ENCODE measurements at regions not wholly inside any gene's neighbourhood (a gene's known extent, or its start where the extent isn't known, plus 50 kb on each side); places are given as distances from the start of the nearest gene placed in this dataset.

DNA sequence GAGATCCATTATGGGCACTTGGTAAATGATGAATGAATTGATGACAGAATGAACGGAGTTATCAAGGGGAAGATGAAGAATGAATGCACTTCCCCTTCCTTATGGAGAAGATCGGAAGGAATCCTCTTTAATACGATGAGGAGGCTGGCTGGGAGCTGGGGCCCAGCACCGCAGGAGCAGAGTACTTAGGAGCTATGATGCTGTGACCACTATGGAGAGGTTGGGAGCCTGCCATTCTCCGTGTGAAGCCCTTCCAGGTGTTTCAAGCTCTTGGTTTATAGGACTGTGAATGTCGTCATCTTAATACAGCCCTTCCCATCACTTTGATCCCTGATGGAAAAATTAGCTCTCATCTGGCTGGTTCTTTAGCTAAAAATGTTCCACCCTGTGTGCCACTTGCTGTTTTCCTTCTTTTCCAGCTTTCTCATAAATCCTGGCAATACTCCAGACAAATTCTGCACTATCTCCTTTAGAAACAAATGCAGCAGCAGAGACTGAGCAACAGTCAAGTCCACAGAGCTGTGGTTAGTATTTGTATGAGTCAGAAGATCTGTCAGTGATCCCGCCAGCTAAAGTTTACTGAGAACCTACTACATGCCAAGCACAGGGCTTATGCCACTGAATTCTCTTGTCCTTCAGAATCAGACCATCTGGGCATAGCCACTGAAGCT lies 263.1 kb upstream of the CRY1 start:
- Histone ChIP-seq H3F3A (ENCODE audit: low read length, unreplicated experiment) (no peaks in the 10 kb centered on the region), H3K9me2 (replicated peaks; ENCODE audit: low read length) (no peaks in the 10 kb centered on the region), H4K20me1 (ENCODE audit: low read length) (no peaks in the 10 kb centered on the region), H3K9ac (ENCODE audit: low read length) (no peak overlapping the region), H3K4me2 (ENCODE audit: low read length) (peak overlapping the region; percentile 12; the same call in 1 of the 2 replicates), H3K9me3 (ENCODE audit: low read length) (no peaks in the 10 kb centered on the region), H3K4me1 (ENCODE audit: insufficient read depth, low read length) (peaks cover 47% of the 10 kb centered on the region), H3K79me2 (ENCODE audit: low read length) (peaks cover 14% of the 10 kb centered on the region), H2AFZ (ENCODE audit: low read length) (no peak overlapping the region), H3K36me3 (ENCODE audit: low read depth, low read length) (no peaks in the 10 kb centered on the region), H3K27me3 (ENCODE audit: low read length) (no peaks in the 10 kb centered on the region), H3K27ac (ENCODE audit: low read length) (no peak overlapping the region), H3K4me3 (ENCODE audit: low read length) (no peak overlapping the region)
- intact Hi-C loops (cut with micrococcal nuclease): no loop called here
- ATAC-seq (no peak), DNase-seq (peak; percentile 86)
- ChIA-PET POLR2A (ENCODE audit: unreplicated experiment) (no interaction called here), CTCF (no interaction called here)
- no TSS peak for BruUV-seq (replicated peaks)
- TF ChIP-seq, protein P1, sequence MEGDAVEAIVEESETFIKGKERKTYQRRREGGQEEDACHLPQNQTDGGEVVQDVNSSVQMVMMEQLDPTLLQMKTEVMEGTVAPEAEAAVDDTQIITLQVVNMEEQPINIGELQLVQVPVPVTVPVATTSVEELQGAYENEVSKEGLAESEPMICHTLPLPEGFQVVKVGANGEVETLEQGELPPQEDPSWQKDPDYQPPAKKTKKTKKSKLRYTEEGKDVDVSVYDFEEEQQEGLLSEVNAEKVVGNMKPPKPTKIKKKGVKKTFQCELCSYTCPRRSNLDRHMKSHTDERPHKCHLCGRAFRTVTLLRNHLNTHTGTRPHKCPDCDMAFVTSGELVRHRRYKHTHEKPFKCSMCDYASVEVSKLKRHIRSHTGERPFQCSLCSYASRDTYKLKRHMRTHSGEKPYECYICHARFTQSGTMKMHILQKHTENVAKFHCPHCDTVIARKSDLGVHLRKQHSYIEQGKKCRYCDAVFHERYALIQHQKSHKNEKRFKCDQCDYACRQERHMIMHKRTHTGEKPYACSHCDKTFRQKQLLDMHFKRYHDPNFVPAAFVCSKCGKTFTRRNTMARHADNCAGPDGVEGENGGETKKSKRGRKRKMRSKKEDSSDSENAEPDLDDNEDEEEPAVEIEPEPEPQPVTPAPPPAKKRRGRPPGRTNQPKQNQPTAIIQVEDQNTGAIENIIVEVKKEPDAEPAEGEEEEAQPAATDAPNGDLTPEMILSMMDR (conservative IDR thresholded peaks at IDR 0.05; ENCODE audit: low read depth, low read length): no peak
- no peak for TF ChIP-seq EZH2phosphoT487 (IDR thresholded peaks at IDR 0.05; ENCODE audit: borderline replicate concordance, low read length)
- no peak for TF ChIP-seq EZH2 (IDR thresholded peaks at IDR 0.05; ENCODE audit: low read length, unreplicated experiment)

DNA sequence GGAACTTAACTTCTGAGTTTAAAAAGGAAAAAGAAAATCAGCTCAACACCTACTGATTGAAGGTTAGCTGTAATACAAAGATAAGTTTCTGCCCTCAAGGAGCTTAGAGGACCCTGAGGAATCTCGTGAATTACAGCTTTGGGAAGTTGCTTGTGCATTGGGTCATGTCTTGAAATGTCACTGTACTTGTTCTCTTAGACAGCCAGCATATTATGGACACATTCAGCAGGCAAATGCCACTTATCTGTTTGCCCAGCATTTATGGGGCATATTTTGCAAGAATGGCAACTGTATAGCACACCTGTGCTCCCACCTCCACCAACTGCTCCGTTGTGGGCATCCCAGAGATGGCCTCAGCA lies 263.6 kb upstream of the CRY1 start:
- H2AFZ ChIP-seq (ENCODE audit: low read length): no peak overlapping the region
- H3K36me3 ChIP-seq (ENCODE audit: low read depth, low read length): no peaks in the 10 kb centered on the region
- H4K20me1 ChIP-seq (ENCODE audit: low read length): no peaks in the 10 kb centered on the region
- ChIA-PET CTCF (no interaction called here), POLR2A (ENCODE audit: unreplicated experiment) (no interaction called here)
- no peak overlapping the region for H3K9ac ChIP-seq (ENCODE audit: low read length)
- H3K4me3 ChIP-seq (ENCODE audit: low read length): no peak overlapping the region
- H3K9me3 ChIP-seq (ENCODE audit: low read length): no peaks in the 10 kb centered on the region
- no peak for ATAC-seq
- BruUV-seq (replicated peaks): no TSS peak
- H3K4me1 ChIP-seq (ENCODE audit: insufficient read depth, low read length): peaks cover 42% of the 10 kb centered on the region
- no peaks in the 10 kb centered on the region for H3K9me2 ChIP-seq (replicated peaks; ENCODE audit: low read length)
- intact Hi-C loops (cut with micrococcal nuclease): no loop called here
- no peak overlapping the region for H3K4me2 ChIP-seq (ENCODE audit: low read length)
- no peak overlapping the region for H3K27ac ChIP-seq (ENCODE audit: low read length)
- no peak for DNase-seq
- TF ChIP-seq EZH2 (IDR thresholded peaks at IDR 0.05; ENCODE audit: low read length, unreplicated experiment) (no peak), EZH2phosphoT487 (IDR thresholded peaks at IDR 0.05; ENCODE audit: borderline replicate concordance, low read length) (no peak)
- TF ChIP-seq, protein P1 (conservative IDR thresholded peaks at IDR 0.05; ENCODE audit: low read depth, low read length): no peak
- peaks cover 13% of the 10 kb centered on the region; the same call in 1 of the 2 replicates for H3K79me2 ChIP-seq (ENCODE audit: low read length)
- no peaks in the 10 kb centered on the region for H3K27me3 ChIP-seq (ENCODE audit: low read length)
- H3F3A ChIP-seq (ENCODE audit: low read length, unreplicated experiment): no peaks in the 10 kb centered on the region

DNA sequence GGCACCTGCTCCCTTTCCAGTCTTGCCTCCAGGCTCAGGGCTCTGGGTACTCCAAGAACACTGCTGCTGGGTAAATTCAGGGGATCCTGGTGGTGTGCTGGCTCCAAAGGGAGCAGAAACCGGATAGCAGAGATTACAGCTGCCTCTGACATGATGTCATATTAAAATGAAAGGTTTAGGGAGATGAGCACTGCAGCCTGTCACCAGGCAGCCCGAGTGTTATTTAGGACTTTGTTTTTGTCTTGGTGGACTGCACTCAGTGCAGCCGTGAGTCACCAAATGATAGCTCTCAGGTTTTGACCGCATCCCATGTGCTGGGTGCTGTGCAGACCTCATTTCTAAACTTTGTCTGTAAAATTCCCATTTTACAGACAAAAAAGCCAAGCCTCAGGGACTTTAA lies 266.0 kb upstream of the CRY1 start:
- Histone ChIP-seq H3K4me2 (ENCODE audit: low read length) (peak overlapping the region; percentile 9; the same call in 1 of the 2 replicates), H3K9me3 (ENCODE audit: low read length) (no peaks in the 10 kb centered on the region), H4K20me1 (ENCODE audit: low read length) (no peaks in the 10 kb centered on the region), H3K4me1 (ENCODE audit: insufficient read depth, low read length) (peaks cover 30% of the 10 kb centered on the region), H2AFZ (ENCODE audit: low read length) (no peak overlapping the region), H3K27me3 (ENCODE audit: low read length) (no peaks in the 10 kb centered on the region), H3K4me3 (ENCODE audit: low read length) (no peak overlapping the region), H3K36me3 (ENCODE audit: low read depth, low read length) (no peaks in the 10 kb centered on the region), H3F3A (ENCODE audit: low read length, unreplicated experiment) (no peaks in the 10 kb centered on the region), H3K9me2 (replicated peaks; ENCODE audit: low read length) (no peaks in the 10 kb centered on the region), H3K27ac (ENCODE audit: low read length) (no peak overlapping the region), H3K79me2 (ENCODE audit: low read length) (peaks cover 4% of the 10 kb centered on the region; the same call in 1 of the 2 replicates), H3K9ac (ENCODE audit: low read length) (no peak overlapping the region)
- CTCF ChIA-PET: no interaction called here
- BruUV-seq (replicated peaks): no TSS peak
- no peak for ATAC-seq
- DNase-seq: peak; percentile 76
- POLR2A ChIA-PET (ENCODE audit: unreplicated experiment): no interaction called here
- TF ChIP-seq, protein P1 (conservative IDR thresholded peaks at IDR 0.05; ENCODE audit: low read depth, low read length): no peak
- TF ChIP-seq EZH2phosphoT487 (IDR thresholded peaks at IDR 0.05; ENCODE audit: borderline replicate concordance, low read length) (no peak), EZH2 (IDR thresholded peaks at IDR 0.05; ENCODE audit: low read length, unreplicated experiment) (no peak)
- intact Hi-C loops (cut with micrococcal nuclease): no loop called here

All from PC-3 (cell line).